ENCODE measurements at regions not wholly inside any gene's neighbourhood (a gene's known extent, or its start where the extent isn't known, plus 50 kb on each side); places are given as distances from the start of the nearest gene placed in this dataset.
"Not testable (repeated sequence)": the region's sequence is repeated elsewhere in the genome, so short reads cannot be mapped to it uniquely, and the experiment has no call there.

DNA sequence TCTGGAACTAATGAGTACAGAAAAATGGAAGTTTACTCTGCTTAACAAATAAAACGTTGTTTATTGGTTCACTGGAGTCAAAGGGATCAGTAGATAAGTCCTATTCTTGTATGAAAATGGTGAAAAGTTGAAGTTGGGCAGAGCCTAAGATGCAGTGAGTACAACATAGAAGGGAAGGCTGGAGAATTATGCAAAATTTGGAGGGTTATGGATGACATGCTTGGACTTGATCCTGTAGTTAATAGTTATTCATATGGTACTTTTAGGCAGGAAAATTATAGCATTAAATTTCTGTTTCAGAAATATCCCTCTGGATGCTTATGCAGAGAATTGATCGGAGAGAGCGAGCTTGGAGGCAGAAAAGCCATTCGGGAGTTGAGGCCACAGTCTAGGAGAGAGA lies 167.6 kb downstream of the KCNS3 start:
- TF ChIP-seq CTCF (IDR thresholded peaks at IDR 0.05; ENCODE audit: borderline replicate concordance, insufficient read depth, low read depth, low read length) = no peak
- H3K4me3 ChIP-seq (ENCODE audit: low read depth, low read length) = no peak overlapping the region

DNA sequence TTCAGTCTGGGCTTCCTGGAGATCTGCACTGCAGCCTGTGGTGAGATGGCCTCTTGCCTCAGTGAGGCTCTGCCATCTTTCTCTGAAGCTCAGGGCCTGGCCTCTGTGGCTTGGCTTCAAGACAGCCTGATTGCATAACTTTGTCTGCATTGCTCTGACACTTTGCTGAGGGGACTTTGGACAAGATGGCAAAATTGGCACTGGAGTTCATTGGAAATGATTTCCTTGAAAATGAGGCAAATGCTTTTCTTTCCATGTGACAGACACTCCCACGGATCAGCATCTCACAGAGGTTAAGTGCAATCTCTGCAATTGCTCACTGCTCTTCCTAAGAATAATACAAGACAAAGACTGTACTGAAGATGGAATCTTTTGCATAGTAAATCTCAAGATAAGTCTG lies 166.8 kb downstream of the KCNS3 start:
- no peak overlapping the region for H3K4me3 ChIP-seq (ENCODE audit: low read depth, low read length)
- no peak for TF ChIP-seq CTCF (IDR thresholded peaks at IDR 0.05; ENCODE audit: borderline replicate concordance, insufficient read depth, low read depth, low read length)

DNA sequence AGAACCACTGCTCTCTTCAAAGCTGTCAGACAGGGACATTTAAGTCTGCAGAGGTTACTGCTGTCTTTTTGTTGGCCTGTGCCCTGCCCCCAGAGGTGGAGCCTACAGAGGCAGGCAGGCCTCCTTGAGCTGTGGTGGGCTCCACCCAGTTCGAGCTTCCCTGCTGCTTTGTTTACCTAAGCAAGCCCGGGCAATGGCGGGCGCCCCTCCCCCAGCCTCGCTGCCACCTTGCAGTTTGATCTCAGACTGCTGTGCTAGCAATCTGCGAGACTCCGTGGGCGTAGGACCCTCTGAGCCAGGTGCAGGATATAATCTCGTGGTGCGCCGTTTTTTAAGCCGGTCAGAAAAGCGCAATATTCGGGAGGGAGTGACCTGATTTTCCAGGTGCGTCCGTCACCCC lies 138.9 kb downstream of the KCNS3 start:
- not testable (repeated sequence) for H3K4me3 ChIP-seq (ENCODE audit: low read depth, low read length)

DNA sequence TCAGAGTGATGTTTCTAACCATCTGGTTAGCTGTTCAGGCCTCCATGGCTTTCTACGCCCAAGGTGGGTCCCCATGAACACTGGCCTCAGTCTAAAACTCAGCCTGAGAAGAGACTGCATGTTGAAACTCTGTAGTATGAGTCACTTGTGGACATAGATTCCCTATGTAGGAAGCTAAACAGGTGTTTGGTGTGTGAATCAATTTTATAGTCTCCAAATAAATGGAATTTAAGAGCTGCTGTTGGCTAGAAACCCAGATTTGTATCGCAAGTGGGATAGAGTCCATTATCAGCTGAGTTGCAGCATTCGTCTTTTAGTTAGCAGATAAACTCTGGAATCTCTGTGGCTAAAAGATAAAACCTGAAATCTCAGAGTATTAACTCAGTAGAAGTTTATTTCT lies 131.4 kb downstream of the KCNS3 start:
- TF ChIP-seq CTCF (IDR thresholded peaks at IDR 0.05; ENCODE audit: borderline replicate concordance, insufficient read depth, low read depth, low read length) = no peak

DNA sequence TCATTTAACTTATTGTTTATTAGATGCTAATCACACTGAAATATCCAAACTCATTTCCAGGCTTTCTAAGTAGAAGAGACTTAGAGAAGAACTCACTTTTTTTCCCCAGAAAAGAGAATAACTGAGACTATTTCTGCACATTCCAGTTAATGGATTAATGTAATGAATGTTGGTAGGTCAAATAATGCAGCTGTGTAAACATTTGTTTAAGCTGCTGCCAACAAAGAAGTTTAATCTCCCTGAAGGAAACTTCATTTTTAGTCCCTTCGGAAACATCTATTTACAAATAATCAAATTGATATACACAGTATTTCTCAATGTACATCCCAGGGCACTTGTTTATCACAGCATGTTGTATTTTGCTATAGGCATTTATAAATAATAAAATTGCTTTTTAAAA lies 126.9 kb downstream of the KCNS3 start:
- TF ChIP-seq CTCF (IDR thresholded peaks at IDR 0.05; ENCODE audit: borderline replicate concordance, insufficient read depth, low read depth, low read length) = no peak
- H3K4me3 ChIP-seq (ENCODE audit: low read depth, low read length) = no peak overlapping the region

More for the DNA sequence above, 131.4 kb downstream of the KCNS3 start:
- no peak overlapping the region for H3K4me3 ChIP-seq (ENCODE audit: low read depth, low read length)

GRCh38 chr2:18001671-18002070 lies 123.2 kb downstream of the KCNS3 start:
- no peak overlapping the region for H3K4me3 ChIP-seq (ENCODE audit: low read depth, low read length)
- TF ChIP-seq CTCF (IDR thresholded peaks at IDR 0.05; ENCODE audit: borderline replicate concordance, insufficient read depth, low read depth, low read length) = peak; percentile 10; the same call in 1 of the 2 replicates

DNA sequence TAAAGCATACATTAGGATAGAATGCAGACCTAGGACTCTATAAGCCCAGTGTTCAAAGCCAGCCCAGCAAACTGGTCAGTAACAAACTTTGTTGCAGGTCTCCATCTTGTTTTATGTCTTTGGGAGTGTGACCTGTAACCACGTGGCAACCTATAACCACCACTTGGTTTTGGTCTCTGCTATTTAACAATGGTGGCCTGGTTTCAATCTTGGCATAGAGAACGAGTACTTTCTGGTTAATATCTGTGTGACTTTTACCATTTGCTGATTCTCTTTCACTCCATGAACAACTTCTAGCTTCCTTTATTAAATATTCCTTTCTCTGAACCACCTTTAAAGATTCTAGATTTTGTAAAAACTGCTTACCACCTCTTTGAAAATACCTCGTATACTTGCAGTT lies 118.5 kb downstream of the KCNS3 start:
- TF ChIP-seq CTCF (IDR thresholded peaks at IDR 0.05; ENCODE audit: borderline replicate concordance, insufficient read depth, low read depth, low read length) = no peak
- no peak overlapping the region for H3K4me3 ChIP-seq (ENCODE audit: low read depth, low read length)

DNA sequence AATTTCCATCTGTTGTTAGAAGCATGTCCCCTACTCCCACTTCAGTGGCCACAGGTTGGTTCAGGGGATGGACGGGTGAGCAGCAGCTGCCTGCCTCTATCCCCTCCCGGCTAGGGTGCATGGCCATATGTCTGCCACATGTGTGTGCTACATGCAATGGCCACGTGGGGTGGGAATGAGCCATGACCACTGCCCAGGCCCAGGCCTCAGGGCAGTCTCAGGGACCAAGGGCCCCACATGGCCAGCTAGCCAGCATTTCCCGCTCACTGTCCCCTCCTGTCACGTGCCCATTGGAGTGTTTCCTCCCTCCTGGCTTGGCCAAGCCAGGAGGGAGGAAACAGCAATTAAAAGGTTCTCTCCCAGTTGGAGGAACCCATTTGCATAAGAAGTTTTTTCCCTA lies 117.1 kb downstream of the KCNS3 start:
- no peak overlapping the region for H3K4me3 ChIP-seq (ENCODE audit: low read depth, low read length)
- TF ChIP-seq CTCF (IDR thresholded peaks at IDR 0.05; ENCODE audit: borderline replicate concordance, insufficient read depth, low read depth, low read length) = no peak

Measured in GM12875 (cell line).